Uterus (tissue), 3 donors: ENCODE measurements at regions not wholly inside any gene's neighbourhood (a gene's known extent, or its start where the extent isn't known, plus 50 kb on each side); places are given as distances from the start of the nearest gene placed in this dataset.

Source experiments
- DNase-seq, 2 donors: peaks; one replicate each; pipeline ENCODE4 v3.0.0-alpha.2; 2019 to 2020
- H3K27ac ChIP-seq, 2 donors: fragments of 200-600 bp; sonication (generic); 1 replicate in 1 of 2; 2 replicates in 1 of 2; pipeline ENCODE4 v1.5.1; 2016 to 2018
- H3K27me3 ChIP-seq, 2 donors: fragments of 200-600 bp; sonication (generic); one replicate each; pipeline ENCODE4 v1.5.1; 2018 to 2019; ENCODE audit warnings: control low read depth in 1 of 2
- H3K36me3 ChIP-seq, 2 donors: fragments of 200-600 bp; sonication (generic); one replicate each; pipeline ENCODE4 v1.5.1; 2019; ENCODE audit warnings: control low read depth in 1 of 2
- H3K4me1 ChIP-seq, 2 donors: fragments of 200-600 bp; sonication (generic); one replicate each; pipeline ENCODE4 v1.5.1; 2018 to 2019; ENCODE audit warnings: control low read depth in 1 of 2
- H3K4me3 ChIP-seq, 2 donors: fragments of 200-600 bp; sonication (generic); 1 replicate in 1 of 2; 2 replicates in 1 of 2; pipeline ENCODE4 v1.5.1; 2018 to 2019; ENCODE audit warnings: mild to moderate bottlenecking in 1 of 2
- H3K9me3 ChIP-seq, 2 donors: fragments of 200-600 bp; sonication (generic); one replicate each; pipeline ENCODE4 v1.5.1; 2019; ENCODE audit warnings: control low read depth in 1 of 2
- POLR2A ChIP-seq, 2 donors: fragments of 450-650 bp; IDR thresholded peaks; one replicate each; pipeline ENCODE4 v1.6.1; 2016; ENCODE audit warnings: antibody characterized with exemption in 2 of 2, mild to moderate bottlenecking in 1 of 2, moderate library complexity in 1 of 2
- intact Hi-C: fragments of 100-400 bp; cut with DNase I; formaldehyde crosslinking; loops from one replicate; pipeline ENCODE4 v1.15.1; 2023; ENCODE audit warnings: low total_unique reads
- TF ChIP-seq, protein P1 (sequence below), 4 experiments: fragments of 200-600 bp in 2 of 4; fragments of 450-650 bp in 2 of 4; sonication (generic) in 2 of 4; IDR thresholded peaks; one replicate each; pipeline ENCODE4 v1.5.1; 2016 to 2019; ENCODE audit warnings: antibody characterized with exemption in 4 of 4, mild to moderate bottlenecking in 2 of 4, moderate library complexity in 1 of 4
- donor health status: DM: yes; HTN: yes; CAD: no.

DNA sequence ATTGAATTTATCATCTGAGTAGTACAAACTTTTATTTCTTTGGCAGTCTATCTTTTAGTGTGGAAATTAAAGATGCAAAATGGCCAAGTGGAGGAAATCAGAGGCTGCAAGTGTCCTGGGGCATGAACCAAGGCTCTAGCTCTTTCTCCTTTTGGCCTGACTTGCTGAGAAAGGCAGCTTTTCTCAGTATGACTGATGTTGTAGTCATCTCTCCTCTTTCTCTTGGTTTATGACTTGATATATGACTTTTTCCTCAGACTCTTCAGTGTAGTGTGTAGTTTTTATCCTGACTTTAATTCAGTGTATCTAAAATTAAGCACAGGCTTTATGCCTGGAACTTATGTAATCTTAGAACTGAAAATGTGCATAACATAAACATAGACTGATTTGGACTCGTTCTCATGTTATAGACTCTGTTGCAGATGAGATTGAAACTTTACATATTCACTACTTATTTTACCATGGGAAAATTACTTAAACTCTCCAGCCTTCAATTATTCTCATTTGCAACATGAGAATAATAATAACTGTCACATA is 65.7 kb downstream of the SLITRK5 start:
- Histone ChIP-seq H3K27ac (no peak overlapping the region), H3K36me3 (no peaks in the 10 kb centered on the region), H3K9me3 (no peaks in the 10 kb centered on the region), H3K27me3 (no peaks in the 10 kb centered on the region), H3K4me3 (no peak overlapping the region), H3K4me1 (no peaks in the 10 kb centered on the region)
- TF ChIP-seq POLR2A (IDR thresholded peaks at IDR 0.05) = no peak
- TF ChIP-seq, protein P1, sequence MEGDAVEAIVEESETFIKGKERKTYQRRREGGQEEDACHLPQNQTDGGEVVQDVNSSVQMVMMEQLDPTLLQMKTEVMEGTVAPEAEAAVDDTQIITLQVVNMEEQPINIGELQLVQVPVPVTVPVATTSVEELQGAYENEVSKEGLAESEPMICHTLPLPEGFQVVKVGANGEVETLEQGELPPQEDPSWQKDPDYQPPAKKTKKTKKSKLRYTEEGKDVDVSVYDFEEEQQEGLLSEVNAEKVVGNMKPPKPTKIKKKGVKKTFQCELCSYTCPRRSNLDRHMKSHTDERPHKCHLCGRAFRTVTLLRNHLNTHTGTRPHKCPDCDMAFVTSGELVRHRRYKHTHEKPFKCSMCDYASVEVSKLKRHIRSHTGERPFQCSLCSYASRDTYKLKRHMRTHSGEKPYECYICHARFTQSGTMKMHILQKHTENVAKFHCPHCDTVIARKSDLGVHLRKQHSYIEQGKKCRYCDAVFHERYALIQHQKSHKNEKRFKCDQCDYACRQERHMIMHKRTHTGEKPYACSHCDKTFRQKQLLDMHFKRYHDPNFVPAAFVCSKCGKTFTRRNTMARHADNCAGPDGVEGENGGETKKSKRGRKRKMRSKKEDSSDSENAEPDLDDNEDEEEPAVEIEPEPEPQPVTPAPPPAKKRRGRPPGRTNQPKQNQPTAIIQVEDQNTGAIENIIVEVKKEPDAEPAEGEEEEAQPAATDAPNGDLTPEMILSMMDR (IDR thresholded peaks at IDR 0.05) = no peak
- intact Hi-C loops = no loop called here
- no peak for DNase-seq

DNA sequence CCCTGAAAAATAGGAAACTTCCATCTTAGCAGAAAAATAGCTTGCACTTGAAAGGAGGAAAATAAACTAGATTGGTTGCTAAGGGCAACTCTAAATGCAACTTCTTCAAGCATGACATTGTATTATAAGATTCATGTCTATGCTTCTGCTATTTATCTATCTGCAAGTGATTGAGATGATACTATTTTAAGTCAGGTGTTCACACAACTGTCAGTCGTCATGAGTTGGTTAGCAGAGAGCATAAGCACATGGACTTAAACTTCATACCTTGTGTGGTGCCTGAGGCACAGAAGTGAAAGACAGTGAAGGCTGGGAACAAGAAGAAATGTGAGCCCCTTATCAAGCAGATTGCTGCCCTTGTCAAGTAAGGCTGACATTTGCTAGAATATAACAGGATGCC is 82.9 kb downstream of the SLITRK5 start:
- no peaks in the 10 kb centered on the region for H3K36me3 ChIP-seq
- H3K4me3 ChIP-seq = no peak overlapping the region
- H3K9me3 ChIP-seq = no peaks in the 10 kb centered on the region
- H3K4me1 ChIP-seq = no peaks in the 10 kb centered on the region
- TF ChIP-seq POLR2A (IDR thresholded peaks at IDR 0.05) = no peak
- TF ChIP-seq, protein P1 (IDR thresholded peaks at IDR 0.05) = no peak
- DNase-seq = no peak
- H3K27me3 ChIP-seq = peaks cover 0 to 2% of the 10 kb centered on the region in 2 donors
- no peak overlapping the region for H3K27ac ChIP-seq
- intact Hi-C loops = no loop called here

DNA sequence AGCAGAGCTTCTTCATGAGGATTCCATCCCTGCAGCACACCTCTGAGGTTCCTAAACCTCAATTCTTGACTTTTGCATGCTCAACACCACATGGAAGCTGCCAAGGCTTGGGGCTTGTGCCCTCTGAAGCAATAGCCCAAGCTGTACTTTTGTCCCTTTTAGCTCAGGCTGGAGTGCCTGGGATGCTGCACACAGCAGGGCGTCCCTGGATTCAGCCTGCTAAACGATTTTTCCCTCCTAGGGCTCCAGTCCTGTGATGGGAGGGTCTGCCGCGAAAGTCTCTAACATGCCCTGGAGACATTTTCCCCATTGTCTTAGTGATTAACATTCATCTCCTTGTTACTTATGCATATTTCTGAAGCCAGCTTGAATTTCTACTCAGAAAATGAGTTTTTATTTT is 98.3 kb downstream of the SLITRK5 start:
- intact Hi-C loops = no loop called here
- no peak for DNase-seq
- Histone ChIP-seq H3K27me3 (no peaks in the 10 kb centered on the region), H3K27ac (no peak overlapping the region), H3K4me1 (no peaks in the 10 kb centered on the region), H3K4me3 (no peak overlapping the region), H3K9me3 (no peaks in the 10 kb centered on the region), H3K36me3 (no peaks in the 10 kb centered on the region)
- no peak for TF ChIP-seq POLR2A (IDR thresholded peaks at IDR 0.05)
- TF ChIP-seq, protein P1 (IDR thresholded peaks at IDR 0.05) = no peak

DNA sequence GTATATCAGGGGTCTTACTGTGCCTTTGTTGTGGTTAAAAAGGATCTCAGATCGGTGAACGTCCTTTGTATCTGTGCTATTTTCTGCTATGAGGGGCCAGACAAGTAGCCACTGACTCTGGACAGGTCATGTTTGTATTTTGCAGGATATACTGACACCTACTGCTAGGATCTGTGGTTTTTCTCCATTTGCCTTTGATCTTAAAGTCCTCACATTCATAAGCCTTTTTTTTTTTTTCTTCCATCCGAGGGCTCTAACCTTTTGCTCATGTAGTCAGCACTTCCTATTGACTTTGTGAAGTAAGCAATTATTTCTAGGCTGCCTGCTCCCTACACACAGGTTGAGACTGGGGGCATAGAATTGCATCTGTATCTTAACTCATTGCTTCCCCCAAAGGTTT is 106.2 kb downstream of the SLITRK5 start:
- intact Hi-C loops = no loop called here
- no peak overlapping the region for H3K27ac ChIP-seq
- no peaks in the 10 kb centered on the region for H3K36me3 ChIP-seq
- no peaks in the 10 kb centered on the region for H3K9me3 ChIP-seq
- TF ChIP-seq, protein P1 (IDR thresholded peaks at IDR 0.05) = no peak
- no peak for TF ChIP-seq POLR2A (IDR thresholded peaks at IDR 0.05)
- no peak for DNase-seq
- no peaks in the 10 kb centered on the region for H3K4me1 ChIP-seq
- H3K4me3 ChIP-seq = no peak overlapping the region
- H3K27me3 ChIP-seq = no peaks in the 10 kb centered on the region

DNA sequence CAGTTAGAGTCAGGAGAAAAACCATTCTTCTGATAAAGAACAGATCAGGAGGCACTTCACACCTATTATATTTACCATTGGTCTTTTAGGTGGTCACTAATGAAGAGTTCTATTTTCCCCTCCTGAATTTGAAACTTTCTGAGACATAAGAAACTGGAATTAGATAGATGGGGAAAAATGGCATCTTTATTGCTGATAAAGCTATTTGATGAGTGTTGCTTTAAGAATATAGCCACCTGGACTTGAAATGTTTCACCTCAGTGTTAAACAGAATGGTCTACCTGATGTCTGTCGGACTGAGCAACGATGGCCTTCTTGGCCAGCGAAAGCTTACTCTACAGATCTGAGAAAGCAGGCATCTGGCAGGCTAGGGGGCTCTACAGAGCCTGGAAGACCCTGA is 107.0 kb downstream of the SLITRK5 start:
- no peak for DNase-seq
- no peak for TF ChIP-seq POLR2A (IDR thresholded peaks at IDR 0.05)
- TF ChIP-seq, protein P1 (IDR thresholded peaks at IDR 0.05) = no peak
- intact Hi-C loops = no loop called here
- H3K36me3 ChIP-seq = no peaks in the 10 kb centered on the region
- H3K9me3 ChIP-seq = no peaks in the 10 kb centered on the region
- no peak overlapping the region for H3K27ac ChIP-seq
- no peaks in the 10 kb centered on the region for H3K27me3 ChIP-seq
- H3K4me3 ChIP-seq = no peak overlapping the region
- no peaks in the 10 kb centered on the region for H3K4me1 ChIP-seq
